ENCODE measurements at regions not wholly inside any gene's neighbourhood (a gene's known extent, or its start where the extent isn't known, plus 50 kb on each side); places are given as distances from the start of the nearest gene placed in this dataset.

- TF ChIP-seq CTCF (IDR thresholded peaks at IDR 0.05), result no peak
- no peak for TF ChIP-seq POLR2A (IDR thresholded peaks at IDR 0.05)
Observed at GRCh38 chr14:105941226-105942166, 415.1 kb downstream of the TMEM121 start.

All from body of pancreas (tissue), 4 donors.